ENCODE measurements at regions not wholly inside any gene's neighbourhood (a gene's known extent, or its start where the extent isn't known, plus 50 kb on each side); places are given as distances from the start of the nearest gene placed in this dataset.

- no peaks in the 10 kb centered on the region for H3K36me3 ChIP-seq
- DNase-seq: no peak
- H3K27me3 ChIP-seq: no peaks in the 10 kb centered on the region
- no peaks in the 10 kb centered on the region for H3K9me3 ChIP-seq
- H3K27ac ChIP-seq: no peak overlapping the region
- no peak overlapping the region for H3K4me3 ChIP-seq
- H3K4me1 ChIP-seq: no peaks in the 10 kb centered on the region
- TF ChIP-seq POLR2A (IDR thresholded peaks at IDR 0.05): no peak
- no peak for TF ChIP-seq CTCF (IDR thresholded peaks at IDR 0.05)
These were observed 102.0 kb downstream of the FSCB start for GRCh38 chr14:44405011-44405486.

- DNase-seq: no peak
- Histone ChIP-seq H3K4me1 (no peaks in the 10 kb centered on the region), H3K36me3 (no peaks in the 10 kb centered on the region), H3K27me3 (no peaks in the 10 kb centered on the region), H3K4me3 (no peak overlapping the region), H3K27ac (no peak overlapping the region), H3K9me3 (no peaks in the 10 kb centered on the region)
- TF ChIP-seq CTCF (IDR thresholded peaks at IDR 0.05) (no peak), POLR2A (IDR thresholded peaks at IDR 0.05) (no peak)
These were observed 102.5 kb downstream of the FSCB start for GRCh38 chr14:44404599-44404998.

- Histone ChIP-seq H3K36me3 (no peaks in the 10 kb centered on the region), H3K27ac (no peak overlapping the region), H3K9me3 (no peaks in the 10 kb centered on the region), H3K27me3 (no peaks in the 10 kb centered on the region), H3K4me3 (no peak overlapping the region), H3K4me1 (no peaks in the 10 kb centered on the region)
- TF ChIP-seq POLR2A (IDR thresholded peaks at IDR 0.05) (no peak), CTCF (IDR thresholded peaks at IDR 0.05) (no peak)
- peak in 1 of 3 donors; percentile 50 for DNase-seq
These were observed 103.0 kb downstream of the FSCB start for GRCh38 chr14:44404036-44404435.

- no peak for DNase-seq
- H3K36me3 ChIP-seq: no peaks in the 10 kb centered on the region
- no peaks in the 10 kb centered on the region for H3K27me3 ChIP-seq
- H3K27ac ChIP-seq: no peak overlapping the region
- TF ChIP-seq CTCF (IDR thresholded peaks at IDR 0.05): no peak
- TF ChIP-seq POLR2A (IDR thresholded peaks at IDR 0.05): no peak
- no peak overlapping the region for H3K4me3 ChIP-seq
- H3K4me1 ChIP-seq: no peaks in the 10 kb centered on the region
- H3K9me3 ChIP-seq: no peaks in the 10 kb centered on the region
These were observed 103.9 kb downstream of the FSCB start for GRCh38 chr14:44403193-44403592.

- Histone ChIP-seq H3K4me1 (no peaks in the 10 kb centered on the region), H3K27me3 (no peaks in the 10 kb centered on the region), H3K4me3 (no peak overlapping the region), H3K27ac (no peak overlapping the region), H3K36me3 (no peaks in the 10 kb centered on the region), H3K9me3 (no peaks in the 10 kb centered on the region)
- no peak for DNase-seq
- TF ChIP-seq POLR2A (IDR thresholded peaks at IDR 0.05): no peak
- TF ChIP-seq CTCF (IDR thresholded peaks at IDR 0.05): no peak
These were observed 110.9 kb downstream of the FSCB start for GRCh38 chr14:44396226-44396625.

- Histone ChIP-seq H3K36me3 (no peaks in the 10 kb centered on the region), H3K4me1 (no peaks in the 10 kb centered on the region), H3K27ac (no peak overlapping the region), H3K9me3 (no peaks in the 10 kb centered on the region), H3K27me3 (no peaks in the 10 kb centered on the region), H3K4me3 (no peak overlapping the region)
- no peak for TF ChIP-seq CTCF (IDR thresholded peaks at IDR 0.05)
- TF ChIP-seq POLR2A (IDR thresholded peaks at IDR 0.05): no peak
- no peak for DNase-seq
These were observed 114.1 kb downstream of the FSCB start for GRCh38 chr14:44392984-44393383.
